A673 (cell line): ENCODE measurements at regions not wholly inside any gene's neighbourhood (a gene's known extent, or its start where the extent isn't known, plus 50 kb on each side); places are given as distances from the start of the nearest gene placed in this dataset.

Experiments
- BruUV-seq: library from RNA; stranded (reverse); fragments of 400-500 nt; replicated peaks from 2 replicates; lab custom pipeline; 2021; lab: Mats Ljungman, UMichigan
- CTCF ChIA-PET: fragments of 300-600 bp; sonication (Branson Sonifier 250); formaldehyde crosslinking; loops from one replicate; lab custom pipeline; 2022; ENCODE audit warnings: antibody characterized with exemption; lab: Charles Lee
- POLR2A ChIA-PET: fragments of 300-600 bp; sonication (Branson Sonifier 250); formaldehyde crosslinking; loops from one replicate; lab custom pipeline; 2022; ENCODE audit warnings: antibody characterized with exemption; ENCODE audit not compliant: low non-redundant PET; lab: Charles Lee
- DNase-seq: peaks from one replicate; pipeline ENCODE4 v3.0.0-alpha.2; 2015; ENCODE audit warnings: low spot score
- H3K27ac ChIP-seq: fragments of 200-600 bp; sonication (generic); 2 replicates; pipeline ENCODE4 v1.5.1; 2016; ENCODE audit warnings: mixed run types, low read depth, mild to moderate bottlenecking, mixed read lengths, antibody characterized with exemption, low read length; ENCODE audit not compliant: poor library complexity, severe bottlenecking
- H3K27me3 ChIP-seq: fragments of 200-600 bp; sonication (generic); replicated peaks from 2 replicates; pipeline ENCODE4 v1.6.1; 2017; ENCODE audit warnings: mixed run types, low read depth, mild to moderate bottlenecking, mixed read lengths, antibody characterized with exemption, low read length; ENCODE audit not compliant: insufficient read depth, poor library complexity
- H3K36me3 ChIP-seq: fragments of 200-600 bp; sonication (generic); 2 replicates; pipeline ENCODE4 v1.6.1; 2016; ENCODE audit warnings: mixed run types, mild to moderate bottlenecking, mixed read lengths, antibody characterized with exemption, low read length; ENCODE audit not compliant: insufficient read depth, poor library complexity, severe bottlenecking
- H3K4me1 ChIP-seq: fragments of 200-600 bp; sonication (generic); 2 replicates; pipeline ENCODE4 v1.6.1; 2017; ENCODE audit warnings: mixed run types, mild to moderate bottlenecking, mixed read lengths, antibody characterized with exemption, low read length; ENCODE audit not compliant: insufficient read depth, poor library complexity, severe bottlenecking
- H3K4me3 ChIP-seq: fragments of 200-600 bp; sonication (generic); 2 replicates; pipeline ENCODE4 v1.5.1; 2016; ENCODE audit warnings: low read depth, mixed run types, mild to moderate bottlenecking, mixed read lengths, low read length; ENCODE audit not compliant: poor library complexity, severe bottlenecking
- H3K9me3 ChIP-seq: fragments of 200-600 bp; sonication (generic); 2 replicates; pipeline ENCODE4 v1.6.1; 2016; ENCODE audit warnings: mixed run types, low read depth, mild to moderate bottlenecking, mixed read lengths, antibody characterized with exemption, low read length; ENCODE audit not compliant: poor library complexity, severe bottlenecking
- EZH2 ChIP-seq: fragments of 200-600 bp; sonication (generic); IDR thresholded peaks from 2 replicates; pipeline ENCODE4 v1.6.1; 2017; ENCODE audit warnings: borderline replicate concordance, low read depth, mild to moderate bottlenecking, mixed read lengths, antibody characterized with exemption, low read length; ENCODE audit not compliant: poor library complexity, severe bottlenecking
- intact Hi-C: fragments of 100-400 bp; cut with micrococcal nuclease; formaldehyde crosslinking; loops from one replicate; pipeline ENCODE4 v1.10.0; 2022; ENCODE audit not compliant: unreplicated experiment
- TF ChIP-seq, protein P1 (sequence below): fragments of 300-800, 200-600 bp; sonication (generic); conservative IDR thresholded peaks from 2 replicates; pipeline ENCODE4 v1.5.1; 2017; ENCODE audit warnings: low read depth, mild to moderate bottlenecking, antibody characterized with exemption, low read length, moderate library complexity, mixed read lengths

DNA sequence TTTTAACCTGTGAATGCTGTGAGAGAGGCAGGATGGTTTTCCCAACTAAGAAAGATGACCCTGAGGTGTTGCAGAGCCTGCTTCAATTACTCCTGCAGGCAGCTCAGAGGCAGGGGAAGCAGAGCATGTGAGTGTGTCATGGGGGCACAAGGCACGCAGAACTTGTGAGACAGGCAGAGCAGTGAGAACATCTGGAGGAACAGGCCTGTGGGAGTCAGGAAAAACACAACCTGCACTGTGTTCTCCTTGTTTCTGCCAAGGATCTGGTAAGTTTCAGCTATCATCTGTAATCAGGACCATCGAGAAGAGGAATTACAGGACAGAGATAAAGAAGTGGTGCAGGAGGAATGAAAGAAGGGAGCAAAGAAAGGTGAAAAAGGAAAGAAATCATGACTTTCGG lies 741.8 kb upstream of the INTU start:
- Histone ChIP-seq H3K9me3 (no peaks in the 10 kb centered on the region), H3K27ac (no peak overlapping the region), H3K4me3 (no peak overlapping the region), H3K27me3 (no peaks in the 10 kb centered on the region), H3K36me3 (no peaks in the 10 kb centered on the region), H3K4me1 (no peaks in the 10 kb centered on the region)
- POLR2A ChIA-PET: no interaction called here
- intact Hi-C loops: no loop called here
- DNase-seq: no peak
- no TSS peak for BruUV-seq
- CTCF ChIA-PET: no interaction called here
- TF ChIP-seq EZH2: no peak
- TF ChIP-seq, protein P1, sequence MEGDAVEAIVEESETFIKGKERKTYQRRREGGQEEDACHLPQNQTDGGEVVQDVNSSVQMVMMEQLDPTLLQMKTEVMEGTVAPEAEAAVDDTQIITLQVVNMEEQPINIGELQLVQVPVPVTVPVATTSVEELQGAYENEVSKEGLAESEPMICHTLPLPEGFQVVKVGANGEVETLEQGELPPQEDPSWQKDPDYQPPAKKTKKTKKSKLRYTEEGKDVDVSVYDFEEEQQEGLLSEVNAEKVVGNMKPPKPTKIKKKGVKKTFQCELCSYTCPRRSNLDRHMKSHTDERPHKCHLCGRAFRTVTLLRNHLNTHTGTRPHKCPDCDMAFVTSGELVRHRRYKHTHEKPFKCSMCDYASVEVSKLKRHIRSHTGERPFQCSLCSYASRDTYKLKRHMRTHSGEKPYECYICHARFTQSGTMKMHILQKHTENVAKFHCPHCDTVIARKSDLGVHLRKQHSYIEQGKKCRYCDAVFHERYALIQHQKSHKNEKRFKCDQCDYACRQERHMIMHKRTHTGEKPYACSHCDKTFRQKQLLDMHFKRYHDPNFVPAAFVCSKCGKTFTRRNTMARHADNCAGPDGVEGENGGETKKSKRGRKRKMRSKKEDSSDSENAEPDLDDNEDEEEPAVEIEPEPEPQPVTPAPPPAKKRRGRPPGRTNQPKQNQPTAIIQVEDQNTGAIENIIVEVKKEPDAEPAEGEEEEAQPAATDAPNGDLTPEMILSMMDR: no peak

DNA sequence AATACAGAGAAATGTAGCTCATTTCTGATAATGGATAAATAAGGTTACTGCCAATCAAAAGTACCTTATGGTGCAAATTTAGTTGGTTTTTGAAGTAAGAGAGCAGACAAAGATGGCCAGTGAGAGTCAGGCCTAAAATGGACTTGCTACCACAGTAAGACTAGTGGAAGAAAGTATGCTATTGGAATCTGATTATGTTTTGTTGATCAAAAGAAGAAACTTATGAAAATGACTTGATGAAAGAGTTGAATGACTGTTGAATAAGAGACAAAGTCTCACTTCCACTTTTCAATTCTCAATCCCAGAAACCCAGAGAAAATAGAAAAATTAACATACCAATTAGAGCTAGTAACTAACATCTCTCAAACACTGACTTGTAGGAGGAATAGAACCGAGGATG lies 737.8 kb upstream of the INTU start:
- ChIA-PET CTCF (no interaction called here), POLR2A (no interaction called here)
- TF ChIP-seq, protein P1: no peak
- no peak for TF ChIP-seq EZH2
- BruUV-seq: no TSS peak
- no peak overlapping the region for H3K27ac ChIP-seq
- H3K36me3 ChIP-seq: no peaks in the 10 kb centered on the region
- H3K4me1 ChIP-seq: no peaks in the 10 kb centered on the region
- H3K4me3 ChIP-seq: no peak overlapping the region
- no peaks in the 10 kb centered on the region for H3K9me3 ChIP-seq
- DNase-seq: no peak
- H3K27me3 ChIP-seq: no peaks in the 10 kb centered on the region
- intact Hi-C loops: no loop called here

DNA sequence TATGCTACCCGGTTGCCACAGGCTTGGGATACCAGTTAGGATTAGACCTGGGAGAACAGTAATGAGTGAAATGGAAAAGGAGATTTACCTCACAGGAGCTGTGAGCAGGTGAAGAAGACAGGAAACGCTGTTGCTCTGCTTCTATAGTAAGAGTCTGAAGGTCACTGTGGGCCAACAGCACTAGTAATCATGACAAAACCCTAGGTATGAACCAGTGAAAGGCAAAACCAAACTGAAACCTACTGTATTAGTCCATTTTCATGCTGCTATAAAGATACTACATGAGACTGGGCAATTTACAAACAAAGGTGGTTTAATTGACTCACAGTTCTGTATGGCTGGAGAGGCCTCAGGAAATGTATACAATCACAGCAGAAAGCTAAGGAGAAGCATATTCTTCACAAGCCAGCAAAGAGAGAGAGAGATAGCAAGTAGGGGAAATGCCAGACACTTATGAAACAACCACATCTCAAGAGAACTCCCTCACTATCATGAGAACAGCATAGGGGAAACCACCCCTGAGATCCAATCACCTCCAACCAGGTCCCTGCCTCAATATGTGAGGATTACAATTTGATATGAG lies 736.7 kb upstream of the INTU start:
- intact Hi-C loops: no loop called here
- DNase-seq: no peak
- Histone ChIP-seq H3K27me3 (no peaks in the 10 kb centered on the region), H3K4me3 (no peak overlapping the region), H3K9me3 (no peaks in the 10 kb centered on the region), H3K27ac (no peak overlapping the region), H3K36me3 (no peaks in the 10 kb centered on the region), H3K4me1 (no peaks in the 10 kb centered on the region)
- CTCF ChIA-PET: no interaction called here
- TF ChIP-seq, protein P1: no peak
- TF ChIP-seq EZH2: no peak
- no TSS peak for BruUV-seq
- POLR2A ChIA-PET: no interaction called here
